Panc1 (cell line): ENCODE measurements at regions not wholly inside any gene's neighbourhood (a gene's known extent, or its start where the extent isn't known, plus 50 kb on each side); places are given as distances from the start of the nearest gene placed in this dataset.

Experiments
- ATAC-seq: fragments of 200-7000 bp; cut with Tn5 transposase; 2 replicates; pipeline ENCODE4 v1.9.1; 2020; ENCODE audit warnings: mild to moderate bottlenecking, moderate library complexity
- BruUV-seq: library from RNA; stranded (reverse); fragments of 400-500 nt; replicated peaks from 2 replicates; lab custom pipeline; 2021; lab: Mats Ljungman, UMichigan
- CTCF ChIA-PET: fragments of 300-600 bp; sonication (Branson Sonifier 250); formaldehyde crosslinking; loops from one replicate; lab custom pipeline; 2022; ENCODE audit warnings: antibody characterized with exemption; lab: Charles Lee
- POLR2A ChIA-PET: fragments of 300-600 bp; sonication (Branson Sonifier 250); formaldehyde crosslinking; loops from one replicate; lab custom pipeline; 2022; ENCODE audit warnings: antibody characterized with exemption; lab: Charles Lee
- DNase-seq: peaks from one replicate; pipeline ENCODE4 v3.0.0-alpha.2; 2010; ENCODE audit warnings: low read depth, low spot score
- H3K27ac ChIP-seq: 2 replicates; pipeline ENCODE4 v1.5.1; 2011; ENCODE audit warnings: mild to moderate bottlenecking, low read length, inconsistent platforms
- H3K27me3 ChIP-seq: fragments of 200-500 bp; sonication (Bioruptor generic); 2 replicates; pipeline ENCODE4 v1.6.0; 2014; ENCODE audit warnings: low read length, inconsistent platforms; ENCODE audit not compliant: control insufficient read depth, insufficient read depth
- H3K36me3 ChIP-seq: fragments of 200-500 bp; sonication (Bioruptor generic); 2 replicates; pipeline ENCODE4 v1.5.1; 2014; ENCODE audit warnings: inconsistent platforms, mild to moderate bottlenecking, low read length, moderate library complexity; ENCODE audit not compliant: control insufficient read depth, insufficient read depth
- H3K4me1 ChIP-seq: 2 replicates; pipeline ENCODE4 v1.5.1; 2011; ENCODE audit warnings: inconsistent platforms, mild to moderate bottlenecking, low read length, moderate library complexity; ENCODE audit not compliant: control insufficient read depth, insufficient read depth
- H3K4me3 ChIP-seq, 2 experiments: 2 replicates each; pipeline ENCODE4 v1.5.1; 2011 to 2012; ENCODE audit warnings: low read depth in 2 of 2, low read length in 2 of 2, mild to moderate bottlenecking in 2 of 2, inconsistent platforms in 1 of 2, moderate library complexity in 1 of 2
- H3K9me3 ChIP-seq: fragments of 200-500 bp; sonication (Bioruptor generic); 2 replicates; pipeline ENCODE4 v1.5.1; 2014; ENCODE audit warnings: low read depth, mild to moderate bottlenecking, inconsistent platforms, low read length, moderate library complexity; ENCODE audit not compliant: control insufficient read depth, insufficient read depth
- POLR2AphosphoS5 ChIP-seq: IDR thresholded peaks from 2 replicates; pipeline ENCODE4 v1.6.1; 2012; ENCODE audit warnings: mild to moderate bottlenecking, low read depth, low read length, moderate library complexity
- SIN3A ChIP-seq: IDR thresholded peaks from 2 replicates; pipeline ENCODE4 v1.6.1; 2012; ENCODE audit warnings: low read depth, mild to moderate bottlenecking, low read length, moderate library complexity, borderline replicate concordance; ENCODE audit not compliant: insufficient read depth
- TCF7L2 ChIP-seq: IDR thresholded peaks from 2 replicates; pipeline ENCODE4 v1.6.1; 2011; ENCODE audit warnings: mild to moderate bottlenecking, low read depth, low read length, inconsistent platforms
- in situ Hi-C: cut with HindIII; loops from 2 replicates; pipeline ENCODE4 v1.10.0; 2016; ENCODE audit warnings: low sequenced_read_pairs, low pct_unique_long_range_greater_than_20kb
- intact Hi-C: fragments of 100-400 bp; cut with micrococcal nuclease; formaldehyde crosslinking; loops from one replicate; pipeline ENCODE4 v1.10.0; 2022; ENCODE audit not compliant: unreplicated experiment
- TF ChIP-seq, protein P1 (sequence below), 2 experiments: IDR thresholded peaks; 2 replicates each; pipeline ENCODE4 v1.6.1; 2011 to 2012; ENCODE audit warnings: low read depth in 2 of 2, control low read depth in 1 of 2, low read length in 1 of 2, mild to moderate bottlenecking in 1 of 2, moderate library complexity in 1 of 2; ENCODE audit not compliant: insufficient read depth in 1 of 2
- TF ChIP-seq, protein P2 (sequence below): fragments of 450-650 bp; IDR thresholded peaks from 2 replicates; pipeline ENCODE4 v1.5.1; 2017; ENCODE audit warnings: mild to moderate bottlenecking

DNA sequence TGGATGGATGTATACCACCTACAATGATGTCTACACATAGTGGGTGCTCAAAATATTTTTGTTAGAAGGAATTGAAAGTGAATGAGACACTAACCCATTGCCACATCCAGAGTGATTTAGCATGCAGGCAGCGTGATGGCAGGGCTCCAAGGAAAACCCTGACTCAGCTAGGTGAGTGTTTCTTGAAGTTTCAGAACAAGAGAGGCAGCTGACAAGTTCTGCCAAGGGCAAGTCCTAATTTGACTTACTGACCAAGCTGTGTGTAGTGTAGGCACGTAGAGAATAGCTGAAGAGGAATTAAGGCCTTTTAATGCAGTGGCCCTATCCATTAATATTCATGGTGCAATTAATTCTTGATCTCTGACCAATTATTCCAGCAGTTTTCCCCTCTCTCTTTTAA lies 107.8 kb upstream of the ATP10B start:
- no peak overlapping the region for H3K27ac ChIP-seq
- H3K27me3 ChIP-seq, result no peaks in the 10 kb centered on the region
- peak; percentile 17 for DNase-seq
- BruUV-seq, result no TSS peak
- intact Hi-C loops (no loop called here), in situ Hi-C loops (no loop called here)
- TF ChIP-seq SIN3A (no peak), TCF7L2 (no peak), POLR2AphosphoS5 (no peak)
- TF ChIP-seq, protein P1, sequence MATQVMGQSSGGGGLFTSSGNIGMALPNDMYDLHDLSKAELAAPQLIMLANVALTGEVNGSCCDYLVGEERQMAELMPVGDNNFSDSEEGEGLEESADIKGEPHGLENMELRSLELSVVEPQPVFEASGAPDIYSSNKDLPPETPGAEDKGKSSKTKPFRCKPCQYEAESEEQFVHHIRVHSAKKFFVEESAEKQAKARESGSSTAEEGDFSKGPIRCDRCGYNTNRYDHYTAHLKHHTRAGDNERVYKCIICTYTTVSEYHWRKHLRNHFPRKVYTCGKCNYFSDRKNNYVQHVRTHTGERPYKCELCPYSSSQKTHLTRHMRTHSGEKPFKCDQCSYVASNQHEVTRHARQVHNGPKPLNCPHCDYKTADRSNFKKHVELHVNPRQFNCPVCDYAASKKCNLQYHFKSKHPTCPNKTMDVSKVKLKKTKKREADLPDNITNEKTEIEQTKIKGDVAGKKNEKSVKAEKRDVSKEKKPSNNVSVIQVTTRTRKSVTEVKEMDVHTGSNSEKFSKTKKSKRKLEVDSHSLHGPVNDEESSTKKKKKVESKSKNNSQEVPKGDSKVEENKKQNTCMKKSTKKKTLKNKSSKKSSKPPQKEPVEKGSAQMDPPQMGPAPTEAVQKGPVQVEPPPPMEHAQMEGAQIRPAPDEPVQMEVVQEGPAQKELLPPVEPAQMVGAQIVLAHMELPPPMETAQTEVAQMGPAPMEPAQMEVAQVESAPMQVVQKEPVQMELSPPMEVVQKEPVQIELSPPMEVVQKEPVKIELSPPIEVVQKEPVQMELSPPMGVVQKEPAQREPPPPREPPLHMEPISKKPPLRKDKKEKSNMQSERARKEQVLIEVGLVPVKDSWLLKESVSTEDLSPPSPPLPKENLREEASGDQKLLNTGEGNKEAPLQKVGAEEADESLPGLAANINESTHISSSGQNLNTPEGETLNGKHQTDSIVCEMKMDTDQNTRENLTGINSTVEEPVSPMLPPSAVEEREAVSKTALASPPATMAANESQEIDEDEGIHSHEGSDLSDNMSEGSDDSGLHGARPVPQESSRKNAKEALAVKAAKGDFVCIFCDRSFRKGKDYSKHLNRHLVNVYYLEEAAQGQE (IDR thresholded peaks at IDR 0.05; ENCODE audit: insufficient read depth in 1 of 2, low read depth in 2 of 2, low read length in 1 of 2), result no peak
- TF ChIP-seq, protein P2, sequence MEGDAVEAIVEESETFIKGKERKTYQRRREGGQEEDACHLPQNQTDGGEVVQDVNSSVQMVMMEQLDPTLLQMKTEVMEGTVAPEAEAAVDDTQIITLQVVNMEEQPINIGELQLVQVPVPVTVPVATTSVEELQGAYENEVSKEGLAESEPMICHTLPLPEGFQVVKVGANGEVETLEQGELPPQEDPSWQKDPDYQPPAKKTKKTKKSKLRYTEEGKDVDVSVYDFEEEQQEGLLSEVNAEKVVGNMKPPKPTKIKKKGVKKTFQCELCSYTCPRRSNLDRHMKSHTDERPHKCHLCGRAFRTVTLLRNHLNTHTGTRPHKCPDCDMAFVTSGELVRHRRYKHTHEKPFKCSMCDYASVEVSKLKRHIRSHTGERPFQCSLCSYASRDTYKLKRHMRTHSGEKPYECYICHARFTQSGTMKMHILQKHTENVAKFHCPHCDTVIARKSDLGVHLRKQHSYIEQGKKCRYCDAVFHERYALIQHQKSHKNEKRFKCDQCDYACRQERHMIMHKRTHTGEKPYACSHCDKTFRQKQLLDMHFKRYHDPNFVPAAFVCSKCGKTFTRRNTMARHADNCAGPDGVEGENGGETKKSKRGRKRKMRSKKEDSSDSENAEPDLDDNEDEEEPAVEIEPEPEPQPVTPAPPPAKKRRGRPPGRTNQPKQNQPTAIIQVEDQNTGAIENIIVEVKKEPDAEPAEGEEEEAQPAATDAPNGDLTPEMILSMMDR, result no peak
- no peaks in the 10 kb centered on the region for H3K36me3 ChIP-seq
- CTCF ChIA-PET, result no interaction called here
- no peaks in the 10 kb centered on the region for H3K9me3 ChIP-seq
- no peaks in the 10 kb centered on the region for H3K4me1 ChIP-seq
- ATAC-seq, result no peak
- no peak overlapping the region for H3K4me3 ChIP-seq
- POLR2A ChIA-PET, result no interaction called here

DNA sequence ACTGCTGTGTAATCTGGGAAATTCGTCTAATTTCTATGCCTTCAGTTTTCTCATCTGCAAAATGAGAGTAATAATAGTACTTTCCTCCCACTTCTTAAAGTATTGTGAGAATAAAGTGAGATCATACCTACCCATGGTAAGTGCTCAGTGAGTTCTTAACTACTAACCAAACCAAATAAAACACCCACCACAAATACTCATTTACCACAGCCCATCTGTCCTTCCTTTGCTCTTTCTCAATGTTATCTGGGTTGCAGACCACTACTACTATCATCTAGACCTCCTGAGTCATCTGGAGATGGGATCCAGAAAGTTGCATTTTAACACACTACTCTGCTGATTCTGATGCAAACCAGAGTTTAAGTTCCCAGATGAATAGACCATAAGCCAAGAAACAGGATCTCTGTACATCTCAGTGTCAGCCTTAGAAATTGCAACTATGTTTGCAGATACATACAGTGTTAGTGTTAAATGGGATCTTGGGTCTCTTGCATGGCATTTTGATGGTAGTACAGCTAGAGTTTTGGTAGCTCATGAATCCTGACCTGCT lies 105.4 kb upstream of the ATP10B start:
- no TSS peak for BruUV-seq
- H3K4me1 ChIP-seq, result no peaks in the 10 kb centered on the region
- ChIA-PET CTCF (no interaction called here), POLR2A (no interaction called here)
- H3K27me3 ChIP-seq, result no peaks in the 10 kb centered on the region
- no peak overlapping the region for H3K4me3 ChIP-seq
- no peak for DNase-seq
- ATAC-seq, result no peak
- H3K9me3 ChIP-seq, result no peaks in the 10 kb centered on the region
- H3K36me3 ChIP-seq, result no peaks in the 10 kb centered on the region
- intact Hi-C loops (no loop called here), in situ Hi-C loops (no loop called here)
- no peak overlapping the region for H3K27ac ChIP-seq
- no peak for TF ChIP-seq TCF7L2
- no peak for TF ChIP-seq POLR2AphosphoS5
- TF ChIP-seq, protein P1 (IDR thresholded peaks at IDR 0.05; ENCODE audit: insufficient read depth in 1 of 2, low read depth in 2 of 2, low read length in 1 of 2), result no peak
- TF ChIP-seq, protein P2, result no peak
- no peak for TF ChIP-seq SIN3A
